ENCODE measurements at regions not wholly inside any gene's neighbourhood (a gene's known extent, or its start where the extent isn't known, plus 50 kb on each side); places are given as distances from the start of the nearest gene placed in this dataset.

GRCh38 chr17:27382025-27382424 is 74.2 kb upstream of the KSR1 start:
- Histone ChIP-seq H2BK15ac (ENCODE audit: low read length) (no peak overlapping the region), H3K4me1 (ENCODE audit: control insufficient read depth in 2 of 2, insufficient read depth in 1 of 2, low read depth in 1 of 2, low read length in 2 of 2) (peaks cover 9 to 19% of the 10 kb centered on the region in 2 donors), H3K27me3 (ENCODE audit: control insufficient read depth in 3 of 3, insufficient read depth in 3 of 3, low read depth in 1 of 3, low read length in 3 of 3) (no peaks in the 10 kb centered on the region), H2BK5ac (ENCODE audit: low read length) (no peak overlapping the region), H4K91ac (ENCODE audit: low read depth, low read length, poor library complexity) (no peak overlapping the region), H2AK5ac (ENCODE audit: low read depth, low read length) (no peak overlapping the region), H2BK120ac (ENCODE audit: low read depth, low read length) (no peak overlapping the region), H3K4ac (ENCODE audit: low read length) (no peak overlapping the region), H3K23ac (ENCODE audit: low read depth, low read length, poor library complexity) (no peak overlapping the region), H3K4me2 (ENCODE audit: insufficient read depth, low read length, poor library complexity, severe bottlenecking) (no peak overlapping the region), H3K9ac (ENCODE audit: low read depth, low read length, poor library complexity) (no peak overlapping the region), H3K18ac (ENCODE audit: low read length) (peak overlapping the region; percentile 38), H3K4me3 (ENCODE audit: low read length in 2 of 2) (no peak overlapping the region), H2AFZ (ENCODE audit: low read length) (no peak overlapping the region), H3K9me3 (replicated peaks in 1 of 2; ENCODE audit: control insufficient read depth in 2 of 2, insufficient read depth in 1 of 2, low read depth in 1 of 2, low read length in 2 of 2) (no peaks in the 10 kb centered on the region), H3K36me3 (replicated peaks in 1 of 2; ENCODE audit: control insufficient read depth in 2 of 2, insufficient read depth in 2 of 2, low read length in 2 of 2) (no peaks in the 10 kb centered on the region), H2BK12ac (ENCODE audit: low read length) (no peak overlapping the region), H3K27ac (replicated peaks; ENCODE audit: low read length) (no peak overlapping the region), H3K79me1 (ENCODE audit: low read depth, low read length) (no peaks in the 10 kb centered on the region), H3K14ac (ENCODE audit: low read length) (no peak overlapping the region), H4K8ac (ENCODE audit: low read depth, low read length) (no peak overlapping the region)
- no peak for DNase-seq (ENCODE audit: low spot score)
- no CpG with 5 or more reads among the region's 5 CpGs for WGBS, 2 donors (ENCODE audit: extremely low coverage in 2 of 2, insufficient read length in 2 of 2, insufficient replicate concordance in 1 of 2)

GRCh38 chr17:27384261-27384701 is 72.0 kb upstream of the KSR1 start:
- no CpG with 5 or more reads among the region's 7 CpGs for WGBS, 2 donors (ENCODE audit: extremely low coverage in 2 of 2, insufficient read length in 2 of 2, insufficient replicate concordance in 1 of 2)
- Histone ChIP-seq H3K14ac (ENCODE audit: low read length) (no peak overlapping the region), H2BK15ac (ENCODE audit: low read length) (no peak overlapping the region), H3K4me1 (ENCODE audit: control insufficient read depth in 2 of 2, insufficient read depth in 1 of 2, low read depth in 1 of 2, low read length in 2 of 2) (peaks cover 9 to 17% of the 10 kb centered on the region in 2 donors), H4K91ac (ENCODE audit: low read depth, low read length, poor library complexity) (no peak overlapping the region), H3K23ac (ENCODE audit: low read depth, low read length, poor library complexity) (no peak overlapping the region), H4K8ac (ENCODE audit: low read depth, low read length) (no peak overlapping the region), H3K9me3 (replicated peaks in 1 of 2; ENCODE audit: control insufficient read depth in 2 of 2, insufficient read depth in 1 of 2, low read depth in 1 of 2, low read length in 2 of 2) (no peaks in the 10 kb centered on the region), H3K9ac (ENCODE audit: low read depth, low read length, poor library complexity) (no peak overlapping the region), H2BK5ac (ENCODE audit: low read length) (no peak overlapping the region), H3K4me2 (ENCODE audit: insufficient read depth, low read length, poor library complexity, severe bottlenecking) (no peak overlapping the region), H2AFZ (ENCODE audit: low read length) (peak overlapping the region; percentile 46), H2AK5ac (ENCODE audit: low read depth, low read length) (peak overlapping the region; percentile 77), H3K27me3 (ENCODE audit: control insufficient read depth in 3 of 3, insufficient read depth in 3 of 3, low read depth in 1 of 3, low read length in 3 of 3) (no peaks in the 10 kb centered on the region), H3K27ac (replicated peaks; ENCODE audit: low read length) (no peak overlapping the region), H3K18ac (ENCODE audit: low read length) (peak overlapping the region; percentile 21), H3K4ac (ENCODE audit: low read length) (no peak overlapping the region), H3K79me1 (ENCODE audit: low read depth, low read length) (no peaks in the 10 kb centered on the region), H3K4me3 (ENCODE audit: low read length in 2 of 2) (no peak overlapping the region), H2BK120ac (ENCODE audit: low read depth, low read length) (no peak overlapping the region), H3K36me3 (replicated peaks in 1 of 2; ENCODE audit: control insufficient read depth in 2 of 2, insufficient read depth in 2 of 2, low read length in 2 of 2) (no peaks in the 10 kb centered on the region), H2BK12ac (ENCODE audit: low read length) (no peak overlapping the region)
- no peak for DNase-seq (ENCODE audit: low spot score)

- H2BK12ac ChIP-seq (ENCODE audit: low read length): no peak overlapping the region
- no peaks in the 10 kb centered on the region for H3K9me3 ChIP-seq (replicated peaks in 1 of 2; ENCODE audit: control insufficient read depth in 2 of 2, insufficient read depth in 1 of 2, low read depth in 1 of 2, low read length in 2 of 2)
- H3K4ac ChIP-seq (ENCODE audit: low read length): no peak overlapping the region
- no peak overlapping the region for H2BK15ac ChIP-seq (ENCODE audit: low read length)
- peaks cover 9 to 14% of the 10 kb centered on the region in 2 donors for H3K4me1 ChIP-seq (ENCODE audit: control insufficient read depth in 2 of 2, insufficient read depth in 1 of 2, low read depth in 1 of 2, low read length in 2 of 2)
- H3K18ac ChIP-seq (ENCODE audit: low read length): no peak overlapping the region
- no peak overlapping the region for H4K91ac ChIP-seq (ENCODE audit: low read depth, low read length, poor library complexity)
- no peak overlapping the region for H3K14ac ChIP-seq (ENCODE audit: low read length)
- H4K8ac ChIP-seq (ENCODE audit: low read depth, low read length): no peak overlapping the region
- H3K4me2 ChIP-seq (ENCODE audit: insufficient read depth, low read length, poor library complexity, severe bottlenecking): no peak overlapping the region
- H3K36me3 ChIP-seq (replicated peaks in 1 of 2; ENCODE audit: control insufficient read depth in 2 of 2, insufficient read depth in 2 of 2, low read length in 2 of 2): no peaks in the 10 kb centered on the region
- no peak overlapping the region for H3K27ac ChIP-seq (replicated peaks; ENCODE audit: low read length)
- H2AK5ac ChIP-seq (ENCODE audit: low read depth, low read length): peak overlapping the region; percentile 77
- no peak overlapping the region for H2BK120ac ChIP-seq (ENCODE audit: low read depth, low read length)
- peak overlapping the region; percentile 46 for H2AFZ ChIP-seq (ENCODE audit: low read length)
- H3K27me3 ChIP-seq (ENCODE audit: control insufficient read depth in 3 of 3, insufficient read depth in 3 of 3, low read depth in 1 of 3, low read length in 3 of 3): no peaks in the 10 kb centered on the region
- no peak overlapping the region for H3K4me3 ChIP-seq (ENCODE audit: low read length in 2 of 2)
- H2BK5ac ChIP-seq (ENCODE audit: low read length): no peak overlapping the region
- no peak overlapping the region for H3K23ac ChIP-seq (ENCODE audit: low read depth, low read length, poor library complexity)
- H3K79me1 ChIP-seq (ENCODE audit: low read depth, low read length): no peaks in the 10 kb centered on the region
- no peak overlapping the region for H3K9ac ChIP-seq (ENCODE audit: low read depth, low read length, poor library complexity)
- WGBS, 2 donors (ENCODE audit: extremely low coverage in 2 of 2, insufficient read length in 2 of 2, insufficient replicate concordance in 1 of 2): no CpG with 5 or more reads among the region's 2 CpGs
- no peak for DNase-seq (ENCODE audit: low spot score)
These were observed 71.5 kb upstream of the KSR1 start for GRCh38 chr17:27384726-27385125.

- DNase-seq (ENCODE audit: low spot score): no peak
- Histone ChIP-seq H3K9me3 (replicated peaks in 1 of 2; ENCODE audit: control insufficient read depth in 2 of 2, insufficient read depth in 1 of 2, low read depth in 1 of 2, low read length in 2 of 2) (no peaks in the 10 kb centered on the region), H3K79me1 (ENCODE audit: low read depth, low read length) (no peaks in the 10 kb centered on the region)
These were observed 70.6 kb upstream of the KSR1 start for GRCh38 chr17:27385626-27386025.

More at GRCh38 chr17:27385626-27386025, 70.6 kb upstream of the KSR1 start:
- H2AFZ ChIP-seq (ENCODE audit: low read length): peak overlapping the region; percentile 1
- no peak overlapping the region for H3K27ac ChIP-seq (replicated peaks; ENCODE audit: low read length)
- WGBS, 2 donors (ENCODE audit: extremely low coverage in 2 of 2, insufficient read length in 2 of 2, insufficient replicate concordance in 1 of 2): no CpG with 5 or more reads among the region's 1 CpG
- H2AK5ac ChIP-seq (ENCODE audit: low read depth, low read length): no peak overlapping the region
- H4K91ac ChIP-seq (ENCODE audit: low read depth, low read length, poor library complexity): no peak overlapping the region
- H3K4ac ChIP-seq (ENCODE audit: low read length): no peak overlapping the region
- no peaks in the 10 kb centered on the region for H3K27me3 ChIP-seq (ENCODE audit: control insufficient read depth in 3 of 3, insufficient read depth in 3 of 3, low read depth in 1 of 3, low read length in 3 of 3)
- H3K4me1 ChIP-seq (ENCODE audit: control insufficient read depth in 2 of 2, insufficient read depth in 1 of 2, low read depth in 1 of 2, low read length in 2 of 2): peaks cover 5 to 10% of the 10 kb centered on the region in 2 donors
- no peak overlapping the region for H3K18ac ChIP-seq (ENCODE audit: low read length)
- no peak overlapping the region for H3K4me2 ChIP-seq (ENCODE audit: insufficient read depth, low read length, poor library complexity, severe bottlenecking)
- no peak overlapping the region for H3K23ac ChIP-seq (ENCODE audit: low read depth, low read length, poor library complexity)
- no peaks in the 10 kb centered on the region for H3K36me3 ChIP-seq (replicated peaks in 1 of 2; ENCODE audit: control insufficient read depth in 2 of 2, insufficient read depth in 2 of 2, low read length in 2 of 2)
- H2BK15ac ChIP-seq (ENCODE audit: low read length): no peak overlapping the region
- no peak overlapping the region for H2BK12ac ChIP-seq (ENCODE audit: low read length)
- no peak overlapping the region for H3K9ac ChIP-seq (ENCODE audit: low read depth, low read length, poor library complexity)
- H3K14ac ChIP-seq (ENCODE audit: low read length): no peak overlapping the region
- no peak overlapping the region for H3K4me3 ChIP-seq (ENCODE audit: low read length in 2 of 2)
- no peak overlapping the region for H2BK5ac ChIP-seq (ENCODE audit: low read length)
- no peak overlapping the region for H2BK120ac ChIP-seq (ENCODE audit: low read depth, low read length)
- H4K8ac ChIP-seq (ENCODE audit: low read depth, low read length): no peak overlapping the region

Measured in neuronal stem cell (in vitro differentiated cells).